Calu3 (cell line): ENCODE measurements at regions not wholly inside any gene's neighbourhood (a gene's known extent, or its start where the extent isn't known, plus 50 kb on each side); places are given as distances from the start of the nearest gene placed in this dataset.
"Not testable (repeated sequence)": the region's sequence is repeated elsewhere in the genome, so short reads cannot be mapped to it uniquely, and the experiment has no call there.

ENCODE experiments used
- BruUV-seq: library from RNA; stranded (reverse); fragments of 400-500 nt; replicated peaks from 2 replicates; lab custom pipeline; 2021; lab: Mats Ljungman, UMichigan
- CTCF ChIA-PET: fragments of 300-600 bp; sonication (Branson Sonifier 250); formaldehyde crosslinking; loops from one replicate; lab custom pipeline; 2022; ENCODE audit warnings: antibody characterized with exemption; lab: Charles Lee
- DNase-seq: peaks from one replicate; pipeline ENCODE4 v3.0.0; 2022
- H3K27ac Mint-ChIP-seq: one replicate; pipeline ENCODE4 v1.8.0; 2022; ENCODE audit warnings: mixed read lengths; ENCODE audit not compliant: unreplicated experiment
- H3K27me3 Mint-ChIP-seq: one replicate; pipeline ENCODE4 v1.8.0; 2022; ENCODE audit warnings: mixed read lengths; ENCODE audit not compliant: unreplicated experiment
- H3K36me3 Mint-ChIP-seq: one replicate; pipeline ENCODE4 v1.8.0; 2022; ENCODE audit warnings: mild to moderate bottlenecking, moderate library complexity, mixed read lengths; ENCODE audit not compliant: insufficient read depth, unreplicated experiment
- H3K4me1 Mint-ChIP-seq: one replicate; pipeline ENCODE4 v1.8.0; 2022; ENCODE audit warnings: mild to moderate bottlenecking, low read depth, mixed read lengths; ENCODE audit not compliant: unreplicated experiment
- H3K4me3 Mint-ChIP-seq: one replicate; pipeline ENCODE4 v1.8.0; 2022; ENCODE audit warnings: mild to moderate bottlenecking, low read depth, moderate library complexity, mixed read lengths; ENCODE audit not compliant: unreplicated experiment
- H3K9me3 Mint-ChIP-seq: one replicate; pipeline ENCODE4 v1.8.0; 2022; ENCODE audit warnings: low read depth, mixed read lengths; ENCODE audit not compliant: unreplicated experiment
- intact Hi-C: fragments of 100-400 bp; cut with micrococcal nuclease; formaldehyde crosslinking; loops from one replicate; pipeline ENCODE4 v1.10.0; 2022; ENCODE audit not compliant: unreplicated experiment
- TF ChIP-seq, protein P1 (sequence below): fragments of 200-600 bp; IDR thresholded peaks from one replicate; pipeline ENCODE4 v1.8.0; 2022; ENCODE audit warnings: antibody characterized with exemption; ENCODE audit not compliant: unreplicated experiment

DNA sequence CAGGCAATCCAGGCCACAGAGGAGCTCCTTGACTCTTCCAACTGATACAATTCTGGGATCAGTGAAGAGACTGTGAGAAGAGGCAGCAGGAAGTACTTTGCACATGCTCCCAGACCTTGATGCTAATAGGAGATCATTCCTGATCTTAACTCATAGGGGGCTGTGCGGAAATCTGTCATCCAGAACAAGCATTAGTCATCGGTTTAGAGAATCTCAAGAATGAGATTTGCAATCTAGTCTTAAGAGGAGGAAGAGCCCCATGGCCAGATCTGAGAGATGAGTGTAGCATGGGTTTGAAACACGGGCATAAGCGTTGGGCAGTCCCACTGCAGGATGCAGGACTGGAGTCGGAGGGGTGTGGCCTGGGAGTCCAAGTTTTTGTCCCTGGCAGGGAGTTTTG is 1081.1 kb downstream of the NAALADL2 start:
- CTCF ChIA-PET, result interaction anchor here (0.6 to 1.6 kb wide), 2 partner anchors 616 to 1078 kb away, joined by 5 to 6 read pairs; no protein-coding TSS in a partner anchor

GRCh38 chr3:175937367-175937766 is 1078.2 kb downstream of the NAALADL2 start:
- H3K4me3 Mint-ChIP-seq, DNase-seq, H3K27ac Mint-ChIP-seq, H3K36me3 Mint-ChIP-seq, H3K27me3 Mint-ChIP-seq, CTCF ChIA-PET, BruUV-seq, intact Hi-C loops: not testable (repeated sequence)
- Mint-ChIP-seq H3K4me1 (peaks cover 16% of the 10 kb centered on the region), H3K9me3 (peaks cover 16% of the 10 kb centered on the region)

More for the DNA sequence above, 1081.1 kb downstream of the NAALADL2 start:
- DNase-seq, result peak; percentile 4
- intact Hi-C loops, result loop anchor here (2.0 to 10.0 kb wide), 3 partner anchors 517 to 1545 kb away; no protein-coding TSS in a partner anchor
- Mint-ChIP-seq H3K27me3 (no peaks in the 10 kb centered on the region), H3K4me1 (peaks cover 9% of the 10 kb centered on the region), H3K36me3 (no peaks in the 10 kb centered on the region), H3K27ac (no peak overlapping the region), H3K4me3 (no peak overlapping the region), H3K9me3 (peaks cover 12% of the 10 kb centered on the region)
- no TSS peak for BruUV-seq
- TF ChIP-seq, protein P1, sequence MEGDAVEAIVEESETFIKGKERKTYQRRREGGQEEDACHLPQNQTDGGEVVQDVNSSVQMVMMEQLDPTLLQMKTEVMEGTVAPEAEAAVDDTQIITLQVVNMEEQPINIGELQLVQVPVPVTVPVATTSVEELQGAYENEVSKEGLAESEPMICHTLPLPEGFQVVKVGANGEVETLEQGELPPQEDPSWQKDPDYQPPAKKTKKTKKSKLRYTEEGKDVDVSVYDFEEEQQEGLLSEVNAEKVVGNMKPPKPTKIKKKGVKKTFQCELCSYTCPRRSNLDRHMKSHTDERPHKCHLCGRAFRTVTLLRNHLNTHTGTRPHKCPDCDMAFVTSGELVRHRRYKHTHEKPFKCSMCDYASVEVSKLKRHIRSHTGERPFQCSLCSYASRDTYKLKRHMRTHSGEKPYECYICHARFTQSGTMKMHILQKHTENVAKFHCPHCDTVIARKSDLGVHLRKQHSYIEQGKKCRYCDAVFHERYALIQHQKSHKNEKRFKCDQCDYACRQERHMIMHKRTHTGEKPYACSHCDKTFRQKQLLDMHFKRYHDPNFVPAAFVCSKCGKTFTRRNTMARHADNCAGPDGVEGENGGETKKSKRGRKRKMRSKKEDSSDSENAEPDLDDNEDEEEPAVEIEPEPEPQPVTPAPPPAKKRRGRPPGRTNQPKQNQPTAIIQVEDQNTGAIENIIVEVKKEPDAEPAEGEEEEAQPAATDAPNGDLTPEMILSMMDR, result no peak

- TF ChIP-seq, protein P1, result no peak
- no peak for DNase-seq
- no peaks in the 10 kb centered on the region for H3K36me3 Mint-ChIP-seq
- peaks cover 8% of the 10 kb centered on the region for H3K4me1 Mint-ChIP-seq
- no TSS peak for BruUV-seq
- H3K27ac Mint-ChIP-seq, result no peak overlapping the region
- no peaks in the 10 kb centered on the region for H3K27me3 Mint-ChIP-seq
- H3K9me3 Mint-ChIP-seq, result peaks cover 12% of the 10 kb centered on the region
- CTCF ChIA-PET, result no interaction called here
- no peak overlapping the region for H3K4me3 Mint-ChIP-seq
- intact Hi-C loops, result no loop called here
Measured at GRCh38 chr3:175932586-175932985, 1073.5 kb downstream of the NAALADL2 start.

GRCh38 chr3:175919133-175919532 is 1060.0 kb downstream of the NAALADL2 start:
- no peaks in the 10 kb centered on the region for H3K36me3 Mint-ChIP-seq
- no peaks in the 10 kb centered on the region for H3K4me1 Mint-ChIP-seq
- no TSS peak for BruUV-seq
- peaks cover 8% of the 10 kb centered on the region for H3K9me3 Mint-ChIP-seq
- TF ChIP-seq, protein P1, result no peak
- no peak overlapping the region for H3K27ac Mint-ChIP-seq
- H3K4me3 Mint-ChIP-seq, result no peak overlapping the region
- H3K27me3 Mint-ChIP-seq, result no peaks in the 10 kb centered on the region
- intact Hi-C loops, result no loop called here
- no peak for DNase-seq
- CTCF ChIA-PET, result no interaction called here

DNA sequence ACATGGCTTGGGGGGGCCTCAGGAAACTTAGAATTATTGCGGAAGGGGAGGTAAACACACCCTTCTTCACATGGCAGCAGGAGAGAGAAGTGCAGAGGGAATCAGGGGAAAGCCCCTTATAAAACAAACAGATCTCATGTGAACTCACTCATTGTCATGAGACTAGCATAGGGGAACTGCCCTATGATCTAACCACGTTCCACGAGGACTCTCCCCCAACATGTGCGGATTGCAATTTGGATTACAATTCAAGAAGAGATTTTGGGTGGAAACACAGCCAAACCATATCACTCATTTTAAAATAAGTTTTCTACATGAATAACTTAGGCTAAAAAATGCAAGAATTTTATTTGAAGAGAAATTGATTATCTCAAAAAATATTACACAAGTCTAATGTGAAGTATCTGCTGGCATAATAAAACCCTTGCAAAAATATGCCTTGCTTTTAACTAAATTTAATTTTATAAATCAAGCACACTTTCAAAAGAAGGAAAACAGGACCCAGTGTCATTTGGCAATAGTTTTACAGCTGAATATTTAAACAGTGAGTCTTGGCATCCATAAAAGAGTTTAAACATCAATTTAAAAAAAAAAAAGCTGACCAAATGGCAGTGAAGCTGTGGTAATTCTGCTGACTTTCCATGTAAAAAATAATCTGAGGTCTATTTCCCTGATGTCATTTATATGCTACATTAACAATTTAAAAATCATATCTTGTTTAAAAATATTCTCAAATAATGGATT is 1057.2 kb downstream of the NAALADL2 start:
- Mint-ChIP-seq H3K9me3 (peaks cover 8% of the 10 kb centered on the region), H3K4me1 (no peaks in the 10 kb centered on the region), H3K36me3 (no peaks in the 10 kb centered on the region), H3K4me3 (no peak overlapping the region), H3K27ac (no peak overlapping the region), H3K27me3 (no peaks in the 10 kb centered on the region)
- TF ChIP-seq, protein P1, result no peak
- no TSS peak for BruUV-seq
- intact Hi-C loops, result no loop called here
- DNase-seq, result no peak
- CTCF ChIA-PET, result interaction anchor here (0.6 kb wide), 1 partner anchor 240 kb away, joined by 3 read pairs; no protein-coding TSS in a partner anchor
